HEK293 (cell line): ENCODE measurements at regions not wholly inside any gene's neighbourhood (a gene's known extent, or its start where the extent isn't known, plus 50 kb on each side); places are given as distances from the start of the nearest gene placed in this dataset.

Experiments
- CTCF ChIA-PET: fragments of 350-600 bp; formaldehyde crosslinking; extraction: SDS; loops from one replicate; lab custom pipeline; 2021; ENCODE audit warnings: antibody characterized with exemption; lab: Yijun Ruan, JAX
- POLR2A ChIA-PET: fragments of 300-600 bp; formaldehyde crosslinking; extraction: SDS; loops from one replicate; lab custom pipeline; 2020; ENCODE audit warnings: antibody characterized with exemption, inconsistent platforms; lab: Yijun Ruan, JAX
- H3K27ac ChIP-seq: fragments of 200-500 bp; sonication (Bioruptor generic); 2 replicates; pipeline ENCODE4 v1.5.1; 2014; ENCODE audit warnings: low read depth, low read length, control low read depth, inconsistent platforms; ENCODE audit errors: extremely low read depth
- H3K36me3 ChIP-seq, 2 experiments: fragments of 200-500 bp in 1 of 2; sonication (Bioruptor generic) in 1 of 2; 1 replicate in 1 of 2; 2 replicates in 1 of 2; pipeline ENCODE4 v1.5.1; 2014 to 2017; ENCODE audit warnings: inconsistent platforms in 2 of 2, low read length in 2 of 2; ENCODE audit not compliant: control insufficient read depth in 2 of 2, insufficient read depth in 1 of 2
- H3K4me1 ChIP-seq: fragments of 200-500 bp; sonication (Bioruptor generic); 2 replicates; pipeline ENCODE4 v1.5.1; 2014; ENCODE audit warnings: mild to moderate bottlenecking, low read length, inconsistent platforms; ENCODE audit not compliant: control insufficient read depth, insufficient read depth
- H3K4me3 ChIP-seq: 2 replicates; pipeline ENCODE4 v1.5.1; 2011; ENCODE audit warnings: low read depth, mild to moderate bottlenecking, control low read depth, low read length, moderate library complexity
- H3K9me3 ChIP-seq: fragments of 200-500 bp; sonication (Bioruptor generic); 2 replicates; pipeline ENCODE4 v1.5.1; 2014; ENCODE audit warnings: low read depth, low read length, inconsistent platforms; ENCODE audit not compliant: control insufficient read depth, insufficient read depth
- HOXC10 ChIP-seq: sonication (generic); formaldehyde crosslinking; IDR thresholded peaks from 2 replicates; pipeline ENCODE4 v1.8.1; 2023; ENCODE audit warnings: mild to moderate bottlenecking, missing genetic modification reagents
- KLF7 ChIP-seq: fragments of 450-650 bp; formaldehyde crosslinking; IDR thresholded peaks from 2 replicates; pipeline ENCODE4 v1.5.1; 2016; ENCODE audit warnings: missing biosample characterization, missing genetic modification characterization, borderline replicate concordance
- KLF9 ChIP-seq: fragments of 450-650 bp; formaldehyde crosslinking; IDR thresholded peaks from 2 replicates; pipeline ENCODE4 v1.5.1; 2016; ENCODE audit warnings: missing biosample characterization, missing genetic modification characterization, low read depth
- SP7 ChIP-seq: fragments of 450-650 bp; formaldehyde crosslinking; IDR thresholded peaks from 2 replicates; pipeline ENCODE4 v1.5.1; 2016; ENCODE audit warnings: missing biosample characterization, missing genetic modification characterization
- YY2 ChIP-seq: fragments of 450-650 bp; formaldehyde crosslinking; IDR thresholded peaks from 2 replicates; pipeline ENCODE4 v1.5.1; 2016; ENCODE audit warnings: missing biosample characterization, missing genetic modification characterization
- ZEB2 ChIP-seq: fragments of 450-650 bp; formaldehyde crosslinking; IDR thresholded peaks from 2 replicates; pipeline ENCODE4 v1.5.1; 2016; ENCODE audit warnings: missing biosample characterization, missing genetic modification characterization
- ZIC2 ChIP-seq: fragments of 450-650 bp; formaldehyde crosslinking; IDR thresholded peaks from 2 replicates; pipeline ENCODE4 v1.5.1; 2016; ENCODE audit warnings: missing biosample characterization, missing genetic modification characterization
- ZNF114 ChIP-seq: fragments of 450-650 bp; formaldehyde crosslinking; IDR thresholded peaks from 2 replicates; pipeline ENCODE4 v1.5.0; 2017; ENCODE audit warnings: missing biosample characterization, missing genetic modification characterization
- ZNF16 ChIP-seq: fragments of 450-650 bp; formaldehyde crosslinking; IDR thresholded peaks from 2 replicates; pipeline ENCODE4 v1.5.1; 2016; ENCODE audit warnings: low read depth, missing biosample characterization, missing genetic modification characterization
- ZNF248 ChIP-seq: fragments of 450-650 bp; formaldehyde crosslinking; IDR thresholded peaks from 2 replicates; pipeline ENCODE4 v1.5.1; 2017; ENCODE audit warnings: missing biosample characterization, missing genetic modification characterization
- ZNF274 ChIP-seq, 2 experiments: fragments of 200-500 bp in 1 of 2; fragments of 450-650 bp in 1 of 2; sonication (Bioruptor generic) in 1 of 2; formaldehyde crosslinking in 1 of 2; IDR thresholded peaks; 2 replicates each; pipeline versions ENCODE4 v1.5.1 to v1.6.1; 2014 to 2016; ENCODE audit warnings: borderline replicate concordance in 1 of 2, inconsistent platforms in 1 of 2, low read length in 1 of 2, missing biosample characterization in 1 of 2, missing genetic modification characterization in 1 of 2
- ZNF423 ChIP-seq: fragments of 450-650 bp; formaldehyde crosslinking; IDR thresholded peaks from 2 replicates; pipeline ENCODE4 v1.5.1; 2016; ENCODE audit warnings: missing biosample characterization, missing genetic modification characterization
- ZNF433 ChIP-seq: fragments of 450-650 bp; formaldehyde crosslinking; IDR thresholded peaks from 2 replicates; pipeline ENCODE4 v1.5.1; 2016; ENCODE audit warnings: missing biosample characterization, missing genetic modification characterization, low read depth
- ZNF510 ChIP-seq: fragments of 450-650 bp; formaldehyde crosslinking; IDR thresholded peaks from 2 replicates; pipeline ENCODE4 v1.5.1; 2018; ENCODE audit warnings: mild to moderate bottlenecking, missing genetic modification characterization, missing biosample characterization; ENCODE audit not compliant: insufficient replicate concordance
- ZNF513 ChIP-seq: fragments of 450-650 bp; IDR thresholded peaks from 2 replicates; pipeline ENCODE4 v1.5.1; 2018; ENCODE audit warnings: missing biosample characterization, missing genetic modification characterization
- ZNF585B ChIP-seq: fragments of 450-650 bp; formaldehyde crosslinking; IDR thresholded peaks from 2 replicates; pipeline ENCODE4 v1.5.1; 2016; ENCODE audit warnings: missing biosample characterization, missing genetic modification characterization
- ZNF747 ChIP-seq: fragments of 450-650 bp; formaldehyde crosslinking; IDR thresholded peaks from 2 replicates; pipeline ENCODE4 v1.5.1; 2016; ENCODE audit warnings: missing biosample characterization, missing genetic modification characterization
- ZNF777 ChIP-seq: fragments of 450-650 bp; formaldehyde crosslinking; IDR thresholded peaks from 2 replicates; pipeline ENCODE4 v1.5.1; 2017; ENCODE audit warnings: missing biosample characterization, missing genetic modification characterization, borderline replicate concordance
- ZSCAN30 ChIP-seq: fragments of 450-650 bp; IDR thresholded peaks from 2 replicates; pipeline ENCODE4 v1.5.1; 2018; ENCODE audit warnings: missing biosample characterization, mild to moderate bottlenecking, missing genetic modification characterization, moderate library complexity
- TF ChIP-seq, protein P1 (sequence below): fragments of 450-650 bp; formaldehyde crosslinking; IDR thresholded peaks from 2 replicates; pipeline ENCODE4 v1.5.1; 2016; ENCODE audit warnings: missing biosample characterization, missing genetic modification characterization
- TF ChIP-seq, protein P2 (sequence below): fragments of 450-650 bp; formaldehyde crosslinking; IDR thresholded peaks from 2 replicates; pipeline ENCODE4 v1.5.1; 2016; ENCODE audit warnings: missing biosample characterization, missing genetic modification characterization, low read depth
- TF ChIP-seq, protein P3 (sequence below): fragments of 450-650 bp; formaldehyde crosslinking; conservative IDR thresholded peaks from 2 replicates; pipeline ENCODE4 v1.5.1; 2016; ENCODE audit warnings: low read depth, missing biosample characterization, missing genetic modification characterization

- TF ChIP-seq ZNF513 (tag by site-specific recombination) (no peak), SP7 (tag by site-specific recombination) (no peak), ZNF114 (tag by site-specific recombination) (no peak)
Measured at GRCh38 chr14:53701108-53701875, 255.3 kb downstream of the BMP4 start (continued).

DNA sequence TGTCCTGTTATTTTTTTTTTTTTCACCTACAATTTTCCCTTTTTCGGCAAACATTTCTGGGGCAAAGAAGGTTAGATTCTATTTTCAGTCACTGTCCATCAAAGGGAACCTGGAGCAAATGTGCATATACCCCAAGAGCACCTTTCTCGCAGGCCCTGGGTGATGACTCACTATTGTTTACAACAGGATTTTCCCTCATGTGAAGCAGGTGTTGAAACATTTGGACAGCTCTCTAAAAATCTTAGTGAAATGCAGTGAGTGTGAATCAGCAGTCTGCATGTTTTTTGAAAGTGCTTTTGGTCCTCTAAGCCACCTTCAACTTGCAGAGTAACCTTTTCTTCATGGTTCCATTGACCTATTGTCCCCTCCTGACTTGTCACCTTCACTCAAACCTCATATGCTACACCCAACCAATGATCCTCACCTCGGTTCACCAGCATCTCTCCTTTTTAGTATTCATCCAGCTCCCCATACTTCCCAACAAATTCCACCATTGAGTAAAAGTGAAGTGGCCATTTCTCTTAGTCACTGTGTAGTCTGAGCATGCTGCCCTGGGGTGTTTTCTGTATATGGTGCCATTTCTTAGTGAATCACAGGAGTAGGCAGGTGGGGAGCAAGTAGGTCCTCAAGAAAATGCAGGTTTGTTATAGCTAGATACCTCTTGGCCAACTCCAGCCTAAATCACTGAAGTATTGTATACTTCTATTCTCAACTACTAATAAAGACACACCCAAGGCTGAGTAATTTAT lies 260.2 kb downstream of the BMP4 start:
- TF ChIP-seq ZSCAN30, result no peak
- TF ChIP-seq, protein P1, sequence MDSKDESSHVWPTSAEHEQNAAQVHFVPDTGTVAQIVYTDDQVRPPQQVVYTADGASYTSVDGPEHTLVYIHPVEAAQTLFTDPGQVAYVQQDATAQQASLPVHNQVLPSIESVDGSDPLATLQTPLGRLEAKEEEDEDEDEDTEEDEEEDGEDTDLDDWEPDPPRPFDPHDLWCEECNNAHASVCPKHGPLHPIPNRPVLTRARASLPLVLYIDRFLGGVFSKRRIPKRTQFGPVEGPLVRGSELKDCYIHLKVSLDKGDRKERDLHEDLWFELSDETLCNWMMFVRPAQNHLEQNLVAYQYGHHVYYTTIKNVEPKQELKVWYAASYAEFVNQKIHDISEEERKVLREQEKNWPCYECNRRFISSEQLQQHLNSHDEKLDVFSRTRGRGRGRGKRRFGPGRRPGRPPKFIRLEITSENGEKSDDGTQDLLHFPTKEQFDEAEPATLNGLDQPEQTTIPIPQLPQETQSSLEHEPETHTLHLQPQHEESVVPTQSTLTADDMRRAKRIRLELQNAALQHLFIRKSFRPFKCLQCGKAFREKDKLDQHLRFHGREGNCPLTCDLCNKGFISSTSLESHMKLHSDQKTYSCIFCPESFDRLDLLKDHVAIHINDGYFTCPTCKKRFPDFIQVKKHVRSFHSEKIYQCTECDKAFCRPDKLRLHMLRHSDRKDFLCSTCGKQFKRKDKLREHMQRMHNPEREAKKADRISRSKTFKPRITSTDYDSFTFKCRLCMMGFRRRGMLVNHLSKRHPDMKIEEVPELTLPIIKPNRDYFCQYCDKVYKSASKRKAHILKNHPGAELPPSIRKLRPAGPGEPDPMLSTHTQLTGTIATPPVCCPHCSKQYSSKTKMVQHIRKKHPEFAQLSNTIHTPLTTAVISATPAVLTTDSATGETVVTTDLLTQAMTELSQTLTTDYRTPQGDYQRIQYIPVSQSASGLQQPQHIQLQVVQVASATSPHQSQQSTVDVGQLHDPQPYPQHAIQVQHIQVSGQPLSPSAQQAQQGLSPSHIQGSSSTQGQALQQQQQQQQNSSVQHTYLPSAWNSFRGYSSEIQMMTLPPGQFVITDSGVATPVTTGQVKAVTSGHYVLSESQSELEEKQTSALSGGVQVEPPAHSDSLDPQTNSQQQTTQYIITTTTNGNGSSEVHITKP (tag by site-specific recombination), result no peak
- no peak for TF ChIP-seq KLF7 (tag by site-specific recombination)
- no peak for TF ChIP-seq KLF9 (tag by site-specific recombination)
- no peak for TF ChIP-seq YY2 (tag by site-specific recombination)
- TF ChIP-seq ZNF16 (tag by site-specific recombination), result no peak
- no peak for TF ChIP-seq ZNF433 (tag by site-specific recombination)
- TF ChIP-seq ZEB2, result no peak
- no peak for TF ChIP-seq ZNF747
- TF ChIP-seq, protein P2, sequence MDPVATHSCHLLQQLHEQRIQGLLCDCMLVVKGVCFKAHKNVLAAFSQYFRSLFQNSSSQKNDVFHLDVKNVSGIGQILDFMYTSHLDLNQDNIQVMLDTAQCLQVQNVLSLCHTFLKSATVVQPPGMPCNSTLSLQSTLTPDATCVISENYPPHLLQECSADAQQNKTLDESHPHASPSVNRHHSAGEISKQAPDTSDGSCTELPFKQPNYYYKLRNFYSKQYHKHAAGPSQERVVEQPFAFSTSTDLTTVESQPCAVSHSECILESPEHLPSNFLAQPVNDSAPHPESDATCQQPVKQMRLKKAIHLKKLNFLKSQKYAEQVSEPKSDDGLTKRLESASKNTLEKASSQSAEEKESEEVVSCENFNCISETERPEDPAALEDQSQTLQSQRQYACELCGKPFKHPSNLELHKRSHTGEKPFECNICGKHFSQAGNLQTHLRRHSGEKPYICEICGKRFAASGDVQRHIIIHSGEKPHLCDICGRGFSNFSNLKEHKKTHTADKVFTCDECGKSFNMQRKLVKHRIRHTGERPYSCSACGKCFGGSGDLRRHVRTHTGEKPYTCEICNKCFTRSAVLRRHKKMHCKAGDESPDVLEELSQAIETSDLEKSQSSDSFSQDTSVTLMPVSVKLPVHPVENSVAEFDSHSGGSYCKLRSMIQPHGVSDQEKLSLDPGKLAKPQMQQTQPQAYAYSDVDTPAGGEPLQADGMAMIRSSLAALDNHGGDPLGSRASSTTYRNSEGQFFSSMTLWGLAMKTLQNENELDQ, result no peak
- TF ChIP-seq ZNF248, result no peak
- TF ChIP-seq ZNF423, result no peak
- TF ChIP-seq ZIC2 (tag by site-specific recombination), result no peak
- no peak for TF ChIP-seq ZNF274 (IDR thresholded peaks at IDR 0.05; ENCODE audit: low read length)
- no peak for TF ChIP-seq ZNF274 (tag by site-specific recombination; IDR thresholded peaks at IDR 0.05; ENCODE audit: borderline replicate concordance)
- no peak for TF ChIP-seq HOXC10 (CRISPR knock-in tag)
- no peak for TF ChIP-seq ZNF777 (tag by site-specific recombination)
- TF ChIP-seq, protein P3, sequence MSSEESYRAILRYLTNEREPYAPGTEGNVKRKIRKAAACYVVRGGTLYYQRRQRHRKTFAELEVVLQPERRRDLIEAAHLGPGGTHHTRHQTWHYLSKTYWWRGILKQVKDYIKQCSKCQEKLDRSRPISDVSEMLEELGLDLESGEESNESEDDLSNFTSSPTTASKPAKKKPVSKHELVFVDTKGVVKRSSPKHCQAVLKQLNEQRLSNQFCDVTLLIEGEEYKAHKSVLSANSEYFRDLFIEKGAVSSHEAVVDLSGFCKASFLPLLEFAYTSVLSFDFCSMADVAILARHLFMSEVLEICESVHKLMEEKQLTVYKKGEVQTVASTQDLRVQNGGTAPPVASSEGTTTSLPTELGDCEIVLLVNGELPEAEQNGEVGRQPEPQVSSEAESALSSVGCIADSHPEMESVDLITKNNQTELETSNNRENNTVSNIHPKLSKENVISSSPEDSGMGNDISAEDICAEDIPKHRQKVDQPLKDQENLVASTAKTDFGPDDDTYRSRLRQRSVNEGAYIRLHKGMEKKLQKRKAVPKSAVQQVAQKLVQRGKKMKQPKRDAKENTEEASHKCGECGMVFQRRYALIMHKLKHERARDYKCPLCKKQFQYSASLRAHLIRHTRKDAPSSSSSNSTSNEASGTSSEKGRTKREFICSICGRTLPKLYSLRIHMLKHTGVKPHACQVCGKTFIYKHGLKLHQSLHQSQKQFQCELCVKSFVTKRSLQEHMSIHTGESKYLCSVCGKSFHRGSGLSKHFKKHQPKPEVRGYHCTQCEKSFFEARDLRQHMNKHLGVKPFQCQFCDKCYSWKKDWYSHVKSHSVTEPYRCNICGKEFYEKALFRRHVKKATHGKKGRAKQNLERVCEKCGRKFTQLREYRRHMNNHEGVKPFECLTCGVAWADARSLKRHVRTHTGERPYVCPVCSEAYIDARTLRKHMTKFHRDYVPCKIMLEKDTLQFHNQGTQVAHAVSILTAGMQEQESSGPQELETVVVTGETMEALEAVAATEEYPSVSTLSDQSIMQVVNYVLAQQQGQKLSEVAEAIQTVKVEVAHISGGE (tag by site-specific recombination), result no peak
- TF ChIP-seq ZNF585B, result no peak
- TF ChIP-seq ZNF510 (tag by site-specific recombination), result no peak
- CTCF ChIA-PET, result interaction anchor here (0.5 to 0.7 kb wide), 2 partner anchors 19 to 132 kb away, joined by 3 to 4 read pairs; no protein-coding TSS in a partner anchor
- no peaks in the 10 kb centered on the region; the same call in 1 of the 2 replicates for H3K4me1 ChIP-seq
- H3K36me3 ChIP-seq, result no peaks in the 10 kb centered on the region
- no peak overlapping the region for H3K4me3 ChIP-seq
- no peaks in the 10 kb centered on the region for H3K9me3 ChIP-seq
- no peak overlapping the region for H3K27ac ChIP-seq
- POLR2A ChIA-PET, result no interaction called here
